IMR-90 (cell line): ENCODE measurements at regions not wholly inside any gene's neighbourhood (a gene's known extent, or its start where the extent isn't known, plus 50 kb on each side); places are given as distances from the start of the nearest gene placed in this dataset.

Experiments
- ATAC-seq: fragments of 200-7000 bp; cut with Tn5 transposase; 2 replicates; pipeline ENCODE4 v1.9.1; 2020; ENCODE audit warnings: low read depth, mild to moderate bottlenecking, moderate library complexity
- BruUV-seq: library from RNA; stranded (reverse); fragments of 400-500 nt; replicated peaks from 2 replicates; lab custom pipeline; 2021; lab: Mats Ljungman, UMichigan
- CTCF ChIA-PET: fragments of 300-600 bp; formaldehyde crosslinking; extraction: SDS; loops from one replicate; lab custom pipeline; 2021; ENCODE audit warnings: antibody characterized with exemption; lab: Yijun Ruan, JAX
- POLR2A ChIA-PET: fragments of 300-600 bp; sonication (Branson Sonifier 250); formaldehyde crosslinking; loops from one replicate; lab custom pipeline; 2022; ENCODE audit warnings: antibody characterized with exemption; ENCODE audit not compliant: unreplicated experiment; lab: Charles Lee
- DNase-seq: peaks from one replicate; pipeline ENCODE4 v3.0.0; 2013
- H2AFZ ChIP-seq: replicated peaks from 2 replicates; pipeline ENCODE3; 2013; ENCODE audit warnings: low read length, mild to moderate bottlenecking; ENCODE audit not compliant: poor library complexity
- H2AK5ac ChIP-seq: 2 replicates; pipeline ENCODE4 v1.6.1; 2013; ENCODE audit warnings: low read depth, low read length, inconsistent platforms
- H2AK9ac ChIP-seq: replicated peaks from 2 replicates; pipeline ENCODE3; 2013; ENCODE audit warnings: mild to moderate bottlenecking, low read depth, low read length, moderate library complexity; ENCODE audit not compliant: poor library complexity
- H2BK120ac ChIP-seq: 2 replicates; pipeline ENCODE4 v1.6.1; 2013; ENCODE audit warnings: low read depth, low read length, inconsistent platforms
- H2BK15ac ChIP-seq: 3 replicates; pipeline ENCODE4 v1.6.1; 2013; ENCODE audit warnings: low read depth, low read length, inconsistent platforms
- H2BK20ac ChIP-seq: 2 replicates; pipeline ENCODE4 v1.6.1; 2013; ENCODE audit warnings: low read depth, mild to moderate bottlenecking, inconsistent platforms, low read length, moderate library complexity
- H2BK5ac ChIP-seq: 2 replicates; pipeline ENCODE4 v1.6.1; 2013; ENCODE audit warnings: mild to moderate bottlenecking, low read depth, low read length, inconsistent platforms; ENCODE audit not compliant: poor library complexity, severe bottlenecking
- H3K14ac ChIP-seq: replicated peaks from 2 replicates; pipeline ENCODE4 v1.6.1; 2013; ENCODE audit warnings: low read depth, low read length, inconsistent platforms
- H3K18ac ChIP-seq: 2 replicates; pipeline ENCODE4 v1.6.1; 2013; ENCODE audit warnings: low read depth, low read length, control low read depth
- H3K23ac ChIP-seq: 2 replicates; pipeline ENCODE4 v1.6.1; 2013; ENCODE audit warnings: low read depth, low read length, inconsistent platforms
- H3K27ac ChIP-seq: 2 replicates; pipeline ENCODE4 v1.5.1; 2013; ENCODE audit warnings: mild to moderate bottlenecking, control low read depth, low read length; ENCODE audit not compliant: insufficient read depth
- H3K27me3 ChIP-seq: 2 replicates; pipeline ENCODE4 v1.6.1; 2013; ENCODE audit warnings: low read length; ENCODE audit not compliant: control insufficient read depth, insufficient read depth
- H3K36me3 ChIP-seq: 2 replicates; pipeline ENCODE4 v1.6.1; 2013; ENCODE audit warnings: low read length, mixed read lengths; ENCODE audit not compliant: control insufficient read depth, insufficient read depth
- H3K4ac ChIP-seq: 2 replicates; pipeline ENCODE4 v1.6.1; 2013; ENCODE audit warnings: low read depth, low read length, inconsistent platforms
- H3K4me1 ChIP-seq: 2 replicates; pipeline ENCODE4 v1.6.1; 2013; ENCODE audit warnings: low read length, mixed read lengths; ENCODE audit not compliant: control insufficient read depth, insufficient read depth
- H3K4me2 ChIP-seq: 2 replicates; pipeline ENCODE4 v1.6.1; 2013; ENCODE audit warnings: low read depth, mild to moderate bottlenecking, control low read depth, low read length, moderate library complexity
- H3K4me3 ChIP-seq: 2 replicates; pipeline ENCODE4 v1.5.1; 2013; ENCODE audit warnings: low read depth, mild to moderate bottlenecking, control low read depth, low read length, moderate library complexity; ENCODE audit not compliant: insufficient read depth
- H3K56ac ChIP-seq: 2 replicates; pipeline ENCODE4 v1.6.1; 2013; ENCODE audit warnings: low read length, inconsistent platforms; ENCODE audit not compliant: insufficient read depth; ENCODE audit errors: extremely low read depth
- H3K79me1 ChIP-seq, 2 experiments: 2 replicates each; pipeline ENCODE4 v1.6.1; 2013; ENCODE audit warnings: low read length in 2 of 2, inconsistent platforms in 1 of 2, low read depth in 1 of 2
- H3K9ac ChIP-seq: 2 replicates; pipeline ENCODE4 v1.6.1; 2013; ENCODE audit warnings: low read depth, low read length, control low read depth
- H3K9me1 ChIP-seq: 2 replicates; pipeline ENCODE4 v1.6.1; 2013; ENCODE audit warnings: low read length, inconsistent platforms; ENCODE audit not compliant: insufficient read depth
- H3K9me3 ChIP-seq: 2 replicates; pipeline ENCODE4 v1.6.1; 2013; ENCODE audit warnings: low read length; ENCODE audit not compliant: control insufficient read depth, insufficient read depth
- H4K20me1 ChIP-seq: 2 replicates; pipeline ENCODE4 v1.6.1; 2013; ENCODE audit warnings: low read length, inconsistent platforms; ENCODE audit not compliant: insufficient read depth
- H4K5ac ChIP-seq: 2 replicates; pipeline ENCODE4 v1.6.1; 2013; ENCODE audit warnings: mild to moderate bottlenecking, low read depth, low read length, control low read depth
- H4K8ac ChIP-seq, 2 experiments: 2 replicates each; pipeline ENCODE4 v1.6.1; 2013; ENCODE audit warnings: low read depth in 2 of 2, low read length in 2 of 2, control low read depth in 1 of 2, inconsistent platforms in 1 of 2
- H4K91ac ChIP-seq: 2 replicates; pipeline ENCODE4 v1.6.1; 2013; ENCODE audit warnings: low read depth, low read length, inconsistent platforms; ENCODE audit not compliant: insufficient read depth
- BHLHE40 ChIP-seq: fragments of 150-350 bp; IDR thresholded peaks from 2 replicates; pipeline ENCODE4 v1.6.1; 2016; ENCODE audit warnings: mild to moderate bottlenecking, low read depth, low read length
- CEBPB ChIP-seq: IDR thresholded peaks from 2 replicates; pipeline ENCODE4 v1.6.1; 2012; ENCODE audit warnings: low read depth, low read length, improper control_type of control experiment
- CHD1 ChIP-seq: IDR thresholded peaks from 2 replicates; pipeline ENCODE4 v1.6.1; 2012; ENCODE audit warnings: low read depth, low read length, improper control_type of control experiment
- CTCF ChIP-seq: conservative IDR thresholded peaks from 2 replicates; pipeline ENCODE4 v1.5.1; 2012; ENCODE audit warnings: mild to moderate bottlenecking, low read depth, low read length, improper control_type of control experiment
- ELK1 ChIP-seq: fragments of 150-350 bp; IDR thresholded peaks from 2 replicates; pipeline ENCODE4 v1.6.1; 2016; ENCODE audit warnings: low read depth, mild to moderate bottlenecking, low read length, moderate library complexity, borderline replicate concordance
- FOS ChIP-seq: fragments of 150-350 bp; IDR thresholded peaks from 2 replicates; pipeline ENCODE4 v1.6.1; 2016; ENCODE audit warnings: low read depth, low read length
- MAFK ChIP-seq: IDR thresholded peaks from 2 replicates; pipeline ENCODE4 v1.6.1; 2012; ENCODE audit warnings: low read depth, low read length, improper control_type of control experiment
- MAZ ChIP-seq: IDR thresholded peaks from 2 replicates; pipeline ENCODE4 v1.6.1; 2012; ENCODE audit warnings: low read depth, mild to moderate bottlenecking, low read length, improper control_type of control experiment, moderate library complexity, borderline replicate concordance
- MXI1 ChIP-seq: IDR thresholded peaks from 2 replicates; pipeline ENCODE4 v1.6.1; 2012; ENCODE audit warnings: low read depth, mild to moderate bottlenecking, low read length, moderate library complexity, borderline replicate concordance
- NFE2L2 ChIP-seq: fragments of 150-350 bp; IDR thresholded peaks from 2 replicates; pipeline ENCODE4 v1.6.1; 2016; ENCODE audit warnings: low read depth, mild to moderate bottlenecking, low read length
- POLR2A ChIP-seq: IDR thresholded peaks from 2 replicates; pipeline ENCODE4 v1.6.1; 2012; ENCODE audit warnings: mild to moderate bottlenecking, low read depth, low read length
- RAD21 ChIP-seq: IDR thresholded peaks from 2 replicates; pipeline ENCODE4 v1.6.1; 2012; ENCODE audit warnings: low read length, improper control_type of control experiment
- RCOR1 ChIP-seq: IDR thresholded peaks from 2 replicates; pipeline ENCODE4 v1.6.1; 2012; ENCODE audit warnings: mild to moderate bottlenecking, low read length, improper control_type of control experiment; ENCODE audit not compliant: insufficient replicate concordance
- RFX5 ChIP-seq: IDR thresholded peaks from 2 replicates; pipeline ENCODE4 v1.8.0; 2012; ENCODE audit warnings: low read depth, mild to moderate bottlenecking, low read length, moderate library complexity
- SMC3 ChIP-seq: fragments of 150-350 bp; IDR thresholded peaks from 2 replicates; pipeline ENCODE4 v1.6.1; 2016; ENCODE audit warnings: low read depth, mild to moderate bottlenecking, antibody characterized with exemption, low read length, moderate library complexity
- USF2 ChIP-seq: fragments of 150-350 bp; IDR thresholded peaks from 2 replicates; pipeline ENCODE4 v1.6.1; 2017; ENCODE audit warnings: mild to moderate bottlenecking, antibody characterized with exemption, low read length, low read depth
- WGBS, 2 experiments: methylation state at CpG; one replicate each; pipeline versions ENCODE4 v1.1.5 to v1.1.7; 2013; ENCODE audit warnings: missing lambda C conversion rate in 2 of 2; ENCODE audit not compliant: insufficient read length in 1 of 2; ENCODE audit errors: extremely low coverage in 2 of 2; 5-methylcytosine and 5-hydroxymethylcytosine counted together
- dilution Hi-C: fragments of 300-500 bp; cut with HindIII; formaldehyde crosslinking; loops from one replicate; pipeline ENCODE4 v1.14.3; 2018; ENCODE audit warnings: low sequenced_read_pairs; ENCODE audit not compliant: unreplicated experiment
- in situ Hi-C: fragments of 300-500 bp; cut with MboI; formaldehyde crosslinking; loops from 3 replicates; pipeline ENCODE4 v1.14.3; 2019; ENCODE audit warnings: low sequenced_read_pairs, inconsistent platforms, mixed read lengths
- intact Hi-C: fragments of 100-400 bp; cut with micrococcal nuclease; formaldehyde crosslinking; loops from 2 replicates; pipeline ENCODE4 v1.10.0; 2022

GRCh38 chr16:62883509-62883908 is 847.3 kb upstream of the CDH8 start:
- DNase-seq (no peak), ATAC-seq (no peak)
- Histone ChIP-seq H3K4me2 (no peak overlapping the region), H3K27ac (no peak overlapping the region), H3K4ac (no peak overlapping the region), H3K79me1 (no peaks in the 10 kb centered on the region), H3K9me1 (no peaks in the 10 kb centered on the region), H3K36me3 (no peaks in the 10 kb centered on the region), H3K9ac (no peak overlapping the region), H4K8ac (no peak overlapping the region), H3K4me1 (no peaks in the 10 kb centered on the region), H2BK5ac (no peak overlapping the region), H4K91ac (no peak overlapping the region), H3K4me3 (no peak overlapping the region), H3K23ac (no peak overlapping the region), H2AK9ac (no peak overlapping the region), H3K27me3 (no peaks in the 10 kb centered on the region), H3K9me3 (peaks cover 6% of the 10 kb centered on the region; the same call in 1 of the 2 replicates), H3K18ac (no peak overlapping the region), H2BK20ac (no peak overlapping the region), H2BK15ac (no peak overlapping the region), H3K56ac (no peak overlapping the region), H3K14ac (no peak overlapping the region), H2BK120ac (no peak overlapping the region), H2AFZ (no peak overlapping the region), H2AK5ac (no peak overlapping the region), H4K20me1 (no peaks in the 10 kb centered on the region), H4K5ac (no peak overlapping the region)
- dilution Hi-C loops (no loop called here), intact Hi-C loops (no loop called here), in situ Hi-C loops (no loop called here)
- no peak for TF ChIP-seq ELK1
- no peak for TF ChIP-seq MXI1
- no peak for TF ChIP-seq CHD1
- no peak for TF ChIP-seq CEBPB
- TF ChIP-seq MAFK: no peak
- TF ChIP-seq USF2: no peak
- no peak for TF ChIP-seq RAD21
- TF ChIP-seq FOS: no peak
- TF ChIP-seq SMC3: no peak
- no peak for TF ChIP-seq RFX5
- no peak for TF ChIP-seq RCOR1
- TF ChIP-seq BHLHE40: no peak
- TF ChIP-seq MAZ: no peak
- TF ChIP-seq CTCF: no peak
- TF ChIP-seq NFE2L2: no peak
- TF ChIP-seq POLR2A: no peak
- CTCF ChIA-PET: no interaction called here
- POLR2A ChIA-PET: no interaction called here
- no CpG with 5 or more reads among the region's 5 CpGs for WGBS, 2 experiments
- no TSS peak for BruUV-seq
